K562 (cell line): ENCODE measurements at regions not wholly inside any gene's neighbourhood (a gene's known extent, or its start where the extent isn't known, plus 50 kb on each side); places are given as distances from the start of the nearest gene placed in this dataset.

ENCODE experiments used
- ATAC-seq: fragments of 200-7000 bp; cut with Tn5 transposase; 3 replicates; pipeline ENCODE4 v1.9.1; 2020; ENCODE audit warnings: moderate library complexity
- BruUV-seq: library from RNA; stranded (reverse); fragments of 400-500 nt; replicated peaks from 2 replicates; lab custom pipeline; 2021; lab: Mats Ljungman, UMichigan
- CTCF ChIA-PET: fragments of 300-600 bp; formaldehyde crosslinking; extraction: SDS; loops from one replicate; lab custom pipeline; 2021; ENCODE audit warnings: low intra/inter-chr PET ratio; lab: Yijun Ruan, JAX
- POLR2A ChIA-PET: fragments of 300-600, 350-650 bp; sonication (Branson Sonifier 250); formaldehyde crosslinking; extraction: SDS; loops from one replicate; lab custom pipeline; 2021; ENCODE audit warnings: antibody characterized with exemption, inconsistent platforms; lab: Yijun Ruan, JAX
- DNase-seq, 4 experiments: peaks; one replicate each; pipeline versions ENCODE4 v3.0.0 to v3.0.0-alpha.2; 2011 to 2018; ENCODE audit warnings: low spot score in 3 of 4, mixed read lengths in 3 of 4; ENCODE audit errors: extremely low read depth in 1 of 4
- FAIRE-seq: peaks from 2 replicates; lab custom pipeline; 2011; peaks lifted over from hg19 to GRCh38; lab: Jason Lieb, UNC
- H2AFZ ChIP-seq: 2 replicates; pipeline ENCODE4 v1.6.0; 2011; ENCODE audit warnings: low read depth, low read length, control low read depth, inconsistent platforms
- H3K27ac ChIP-seq: fragments of 200-600 bp; 3 replicates; pipeline ENCODE4 v1.8.0; 2011; ENCODE audit warnings: low read depth, mild to moderate bottlenecking, control low read depth, inconsistent platforms, low read length, moderate library complexity, mixed read lengths; ENCODE audit errors: extremely low read depth
- H3K27me3 ChIP-seq, 2 experiments: fragments of 300-600 bp in 1 of 2; 2 replicates in 1 of 2; 3 replicates in 1 of 2; pipeline versions ENCODE4 v1.6.0 to v1.8.0; 2011; ENCODE audit warnings: inconsistent platforms in 2 of 2, low read length in 2 of 2, mild to moderate bottlenecking in 1 of 2, mixed read lengths in 1 of 2, moderate library complexity in 1 of 2; ENCODE audit not compliant: control insufficient read depth in 2 of 2, insufficient read depth in 2 of 2
- H3K36me3 ChIP-seq: fragments of 300-600 bp; 3 replicates; pipeline ENCODE4 v1.8.0; 2011; ENCODE audit warnings: mild to moderate bottlenecking, low read length, inconsistent platforms; ENCODE audit not compliant: control insufficient read depth, insufficient read depth
- H3K4me1 ChIP-seq, 2 experiments: fragments of 200-600 bp in 1 of 2; replicated peaks in 1 of 2; 2 replicates in 1 of 2; 3 replicates in 1 of 2; pipeline versions ENCODE4 v1.5.1 to v1.8.0; 2011; ENCODE audit warnings: inconsistent platforms in 2 of 2, low read length in 2 of 2, mild to moderate bottlenecking in 1 of 2, mixed read lengths in 1 of 2, moderate library complexity in 1 of 2; ENCODE audit not compliant: control insufficient read depth in 2 of 2, insufficient read depth in 2 of 2
- H3K4me2 ChIP-seq: 2 replicates; pipeline ENCODE4 v1.6.1; 2011; ENCODE audit warnings: low read length, control low read depth, inconsistent platforms, mixed read lengths; ENCODE audit not compliant: insufficient read depth
- H3K4me3 ChIP-seq: fragments of 200-600 bp; sonication (generic), shearing (Covaris generic); 2 replicates; pipeline ENCODE4 v1.5.1; 2016; ENCODE audit warnings: control low read depth, inconsistent platforms
- H3K79me2 ChIP-seq: fragments of 200-600 bp; 3 replicates; pipeline ENCODE4 v1.8.0; 2011; ENCODE audit warnings: low read length, inconsistent platforms; ENCODE audit not compliant: control insufficient read depth, insufficient read depth
- H3K9ac ChIP-seq, 2 experiments: 2 replicates each; pipeline versions ENCODE4 v1.6.0 to v1.6.1; 2011; ENCODE audit warnings: low read depth in 2 of 2, low read length in 2 of 2, control low read depth in 1 of 2, inconsistent platforms in 1 of 2, mild to moderate bottlenecking in 1 of 2, mixed read lengths in 1 of 2; ENCODE audit not compliant: insufficient read depth in 1 of 2
- H3K9me1 ChIP-seq: one replicate; pipeline ENCODE4 v1.6.0; 2011; ENCODE audit warnings: inconsistent platforms, mild to moderate bottlenecking, low read length, moderate library complexity; ENCODE audit not compliant: control insufficient read depth, insufficient read depth
- H3K9me3 ChIP-seq: replicated peaks from 2 replicates; pipeline ENCODE4 v1.5.1; 2011; ENCODE audit warnings: low read depth, low read length, inconsistent platforms; ENCODE audit not compliant: control insufficient read depth, insufficient read depth
- H4K20me1 ChIP-seq: replicated peaks from 2 replicates; pipeline ENCODE4 v1.6.1; 2011; ENCODE audit warnings: low read length, inconsistent platforms, mixed read lengths; ENCODE audit not compliant: control insufficient read depth, insufficient read depth
- CBFA2T2 ChIP-seq: fragments of 450-650 bp; conservative IDR thresholded peaks from 2 replicates; pipeline ENCODE4 v1.6.1; 2017; ENCODE audit warnings: mild to moderate bottlenecking
- DIDO1 ChIP-seq: fragments of 450-650 bp; IDR thresholded peaks from 2 replicates; pipeline ENCODE4 v1.6.1; 2016; ENCODE audit warnings: low read depth, missing biosample characterization, missing genetic modification characterization
- IRF1 ChIP-seq: sonication (generic); formaldehyde crosslinking; IDR thresholded peaks from 2 replicates; pipeline ENCODE4 v1.8.0; 2022; ENCODE audit warnings: missing genetic modification reagents, mild to moderate bottlenecking, borderline replicate concordance
- MXI1 ChIP-seq: IDR thresholded peaks from 2 replicates; pipeline ENCODE4 v1.6.1; 2011; ENCODE audit warnings: low read depth, mild to moderate bottlenecking, improper control_type of control experiment, low read length
- NR2C2 ChIP-seq, 2 experiments: fragments of 200-800 bp in 1 of 2; sonication (Bioruptor generic) in 1 of 2; sonication (generic) in 1 of 2; formaldehyde crosslinking in 1 of 2; IDR thresholded peaks; 2 replicates each; pipeline versions ENCODE4 v1.6.1 to v1.8.0; 2016 to 2022; ENCODE audit warnings: mild to moderate bottlenecking in 1 of 2, missing compliant biosample characterization in 1 of 2, missing genetic modification characterization in 1 of 2, missing genetic modification reagents in 1 of 2
- ZFP36 ChIP-seq: fragments of 150-350 bp; IDR thresholded peaks from 2 replicates; pipeline ENCODE4 v1.6.1; 2018; ENCODE audit warnings: low read length, low read depth; ENCODE audit not compliant: partially characterized antibody
- ZNF583 ChIP-seq: fragments of 250-450 bp; sonication (Bioruptor Pico); IDR thresholded peaks from 2 replicates; pipeline ENCODE4 v1.4.0; 2020
- WGBS: fragments of 100-300 bp; shearing (Covaris generic); methylation state at CpG from one replicate; pipeline ENCODE4 v1.1.6; 2016; ENCODE audit warnings: low coverage, mixed read lengths; ENCODE audit not compliant: insufficient coverage; ENCODE audit errors: missing lambda C conversion rate; 5-methylcytosine and 5-hydroxymethylcytosine counted together
- in situ Hi-C: fragments of 300-500 bp; cut with MboI; formaldehyde crosslinking; loops from 4 replicates; pipeline ENCODE4 v1.15.0; 2018; ENCODE audit warnings: inconsistent platforms, mixed read lengths
- intact Hi-C: fragments of 100-400 bp; cut with micrococcal nuclease; formaldehyde crosslinking; loops from 2 replicates; pipeline ENCODE4 v1.14.2; 2022
- TF ChIP-seq, protein P1 (sequence below), 2 experiments: fragments of 150-350 bp in 1 of 2; IDR thresholded peaks; 2 replicates each; pipeline ENCODE4 v1.6.1; 2012 to 2016; ENCODE audit warnings: low read depth in 2 of 2, low read length in 2 of 2, mild to moderate bottlenecking in 1 of 2, moderate library complexity in 1 of 2
- TF ChIP-seq, protein P2 (sequence below): fragments of 200-400 bp; formaldehyde crosslinking; IDR thresholded peaks from 2 replicates; pipeline ENCODE4 v1.6.1; 2017; ENCODE audit warnings: mild to moderate bottlenecking, low read depth, low read length, moderate library complexity

DNA sequence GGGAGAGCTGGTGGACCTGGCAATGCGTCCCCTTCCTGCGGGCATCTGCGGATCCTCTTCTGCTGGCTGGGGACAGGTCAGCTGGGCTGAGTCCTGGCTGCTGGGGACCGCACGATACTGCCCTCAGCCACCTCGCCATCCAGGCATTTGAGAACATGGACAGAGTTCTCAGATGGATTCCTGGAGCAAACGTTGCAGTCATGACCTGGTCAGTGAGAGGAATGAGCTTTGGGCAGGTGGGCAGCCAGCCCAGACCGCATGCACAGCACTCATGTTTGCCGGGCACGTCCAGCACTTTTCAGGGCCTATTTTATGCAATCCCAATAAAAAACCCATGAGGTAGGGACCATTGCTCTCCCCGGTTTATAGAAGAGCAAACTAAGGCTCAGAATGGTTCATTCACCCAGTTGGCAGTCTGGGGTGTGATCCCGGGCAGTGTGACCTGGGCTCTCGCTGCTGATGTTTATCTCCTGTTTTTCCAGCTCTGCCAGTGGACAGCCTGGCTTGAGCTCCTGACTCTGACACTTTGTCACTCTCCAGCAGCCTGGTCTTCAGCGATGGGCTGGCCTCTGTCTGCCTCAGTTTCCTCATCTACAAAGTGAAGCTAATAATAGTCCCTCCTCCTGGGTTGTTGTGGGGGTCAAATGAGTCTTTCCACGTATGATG lies 294.7 kb downstream of the IRF8 start:
- CTCF ChIA-PET = no interaction called here
- no peaks in the 10 kb centered on the region for H3K9me3 ChIP-seq
- TF ChIP-seq, protein P1, sequence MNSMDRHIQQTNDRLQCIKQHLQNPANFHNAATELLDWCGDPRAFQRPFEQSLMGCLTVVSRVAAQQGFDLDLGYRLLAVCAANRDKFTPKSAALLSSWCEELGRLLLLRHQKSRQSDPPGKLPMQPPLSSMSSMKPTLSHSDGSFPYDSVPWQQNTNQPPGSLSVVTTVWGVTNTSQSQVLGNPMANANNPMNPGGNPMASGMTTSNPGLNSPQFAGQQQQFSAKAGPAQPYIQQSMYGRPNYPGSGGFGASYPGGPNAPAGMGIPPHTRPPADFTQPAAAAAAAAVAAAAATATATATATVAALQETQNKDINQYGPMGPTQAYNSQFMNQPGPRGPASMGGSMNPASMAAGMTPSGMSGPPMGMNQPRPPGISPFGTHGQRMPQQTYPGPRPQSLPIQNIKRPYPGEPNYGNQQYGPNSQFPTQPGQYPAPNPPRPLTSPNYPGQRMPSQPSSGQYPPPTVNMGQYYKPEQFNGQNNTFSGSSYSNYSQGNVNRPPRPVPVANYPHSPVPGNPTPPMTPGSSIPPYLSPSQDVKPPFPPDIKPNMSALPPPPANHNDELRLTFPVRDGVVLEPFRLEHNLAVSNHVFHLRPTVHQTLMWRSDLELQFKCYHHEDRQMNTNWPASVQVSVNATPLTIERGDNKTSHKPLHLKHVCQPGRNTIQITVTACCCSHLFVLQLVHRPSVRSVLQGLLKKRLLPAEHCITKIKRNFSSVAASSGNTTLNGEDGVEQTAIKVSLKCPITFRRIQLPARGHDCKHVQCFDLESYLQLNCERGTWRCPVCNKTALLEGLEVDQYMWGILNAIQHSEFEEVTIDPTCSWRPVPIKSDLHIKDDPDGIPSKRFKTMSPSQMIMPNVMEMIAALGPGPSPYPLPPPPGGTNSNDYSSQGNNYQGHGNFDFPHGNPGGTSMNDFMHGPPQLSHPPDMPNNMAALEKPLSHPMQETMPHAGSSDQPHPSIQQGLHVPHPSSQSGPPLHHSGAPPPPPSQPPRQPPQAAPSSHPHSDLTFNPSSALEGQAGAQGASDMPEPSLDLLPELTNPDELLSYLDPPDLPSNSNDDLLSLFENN (IDR thresholded peaks at IDR 0.05; ENCODE audit: low read depth in 2 of 2, low read length in 2 of 2) = no peak
- TF ChIP-seq NR2C2 (CRISPR knock-in tag; IDR thresholded peaks at IDR 0.05) (no peak), NR2C2 (tag; IDR thresholded peaks at IDR 0.05) (no peak), DIDO1 (tag) (no peak), MXI1 (no peak), ZFP36 (no peak), IRF1 (no peak), CBFA2T2 (no peak), ZNF583 (no peak)
- TF ChIP-seq, protein P2, sequence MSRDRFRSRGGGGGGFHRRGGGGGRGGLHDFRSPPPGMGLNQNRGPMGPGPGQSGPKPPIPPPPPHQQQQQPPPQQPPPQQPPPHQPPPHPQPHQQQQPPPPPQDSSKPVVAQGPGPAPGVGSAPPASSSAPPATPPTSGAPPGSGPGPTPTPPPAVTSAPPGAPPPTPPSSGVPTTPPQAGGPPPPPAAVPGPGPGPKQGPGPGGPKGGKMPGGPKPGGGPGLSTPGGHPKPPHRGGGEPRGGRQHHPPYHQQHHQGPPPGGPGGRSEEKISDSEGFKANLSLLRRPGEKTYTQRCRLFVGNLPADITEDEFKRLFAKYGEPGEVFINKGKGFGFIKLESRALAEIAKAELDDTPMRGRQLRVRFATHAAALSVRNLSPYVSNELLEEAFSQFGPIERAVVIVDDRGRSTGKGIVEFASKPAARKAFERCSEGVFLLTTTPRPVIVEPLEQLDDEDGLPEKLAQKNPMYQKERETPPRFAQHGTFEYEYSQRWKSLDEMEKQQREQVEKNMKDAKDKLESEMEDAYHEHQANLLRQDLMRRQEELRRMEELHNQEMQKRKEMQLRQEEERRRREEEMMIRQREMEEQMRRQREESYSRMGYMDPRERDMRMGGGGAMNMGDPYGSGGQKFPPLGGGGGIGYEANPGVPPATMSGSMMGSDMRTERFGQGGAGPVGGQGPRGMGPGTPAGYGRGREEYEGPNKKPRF = no peak
- TF ChIP-seq, all 486 proteins: peak for 0
- 0% methylated on average over 15 of the region's 15 CpGs for WGBS
- DNase-seq = no peak
- no peaks in the 10 kb centered on the region for H3K79me2 ChIP-seq
- no peaks in the 10 kb centered on the region for H3K4me1 ChIP-seq
- H2AFZ ChIP-seq = no peak overlapping the region
- H3K9me1 ChIP-seq = no peaks in the 10 kb centered on the region
- no peak overlapping the region for H3K27ac ChIP-seq
- POLR2A ChIA-PET = interaction anchor here (0.5 kb wide), 1 partner anchor 1222 kb away, joined by 3 read pairs; no protein-coding TSS in a partner anchor
- no peak overlapping the region for H3K4me3 ChIP-seq
- no peaks in the 10 kb centered on the region; the same call in 1 of the 2 replicates for H4K20me1 ChIP-seq
- in situ Hi-C loops = no loop called here
- no peaks in the 10 kb centered on the region for H3K36me3 ChIP-seq
- no peak for ATAC-seq
- FAIRE-seq = no peak
- H3K9ac ChIP-seq = no peak overlapping the region; a peak in 1 of 4 replicates
- H3K27me3 ChIP-seq = peaks cover 54 to 59% of the 10 kb centered on the region in 2 experiments
- no peak overlapping the region for H3K4me2 ChIP-seq
- intact Hi-C loops = no loop called here
- no TSS peak for BruUV-seq
